SU-DHL-6 (cell line): ENCODE measurements at regions not wholly inside any gene's neighbourhood (a gene's known extent, or its start where the extent isn't known, plus 50 kb on each side); places are given as distances from the start of the nearest gene placed in this dataset.

Experiments used
- EZH2phosphoT487 ChIP-seq: fragments of 200-600 bp; sonication (generic), shearing (Covaris generic); conservative IDR thresholded peaks from 2 replicates; pipeline ENCODE4 v1.6.1; 2018; ENCODE audit warnings: mild to moderate bottlenecking, antibody characterized with exemption, low read length, moderate library complexity, mixed read lengths
- TF ChIP-seq, protein P1 (sequence below): fragments of 200-600 bp; sonication (generic); IDR thresholded peaks from one replicate; pipeline ENCODE4 v1.5.1; 2017; ENCODE audit warnings: antibody characterized with exemption, mild to moderate bottlenecking, low read length, moderate library complexity; ENCODE audit not compliant: insufficient read depth, poor library complexity, severe bottlenecking

DNA sequence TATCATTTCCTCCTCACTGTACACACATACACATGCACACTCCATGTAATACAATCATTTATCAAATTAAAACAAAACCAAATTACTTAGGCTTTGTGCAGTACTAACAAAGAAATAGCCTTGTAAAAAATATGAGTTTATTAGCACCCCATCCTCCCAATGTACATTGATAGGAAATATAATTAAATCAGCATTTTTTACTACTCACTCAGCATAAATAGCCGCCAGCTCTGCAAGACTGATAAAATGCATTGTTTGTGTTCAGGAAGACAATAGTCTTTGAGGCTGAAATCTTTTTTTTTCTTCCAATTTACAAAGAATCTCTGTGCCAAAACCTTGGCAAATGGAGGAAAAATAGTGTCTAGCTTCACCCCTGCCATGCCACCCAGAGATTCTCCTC lies 497.6 kb upstream of the ADAMTS16 start:
- TF ChIP-seq, protein P1, sequence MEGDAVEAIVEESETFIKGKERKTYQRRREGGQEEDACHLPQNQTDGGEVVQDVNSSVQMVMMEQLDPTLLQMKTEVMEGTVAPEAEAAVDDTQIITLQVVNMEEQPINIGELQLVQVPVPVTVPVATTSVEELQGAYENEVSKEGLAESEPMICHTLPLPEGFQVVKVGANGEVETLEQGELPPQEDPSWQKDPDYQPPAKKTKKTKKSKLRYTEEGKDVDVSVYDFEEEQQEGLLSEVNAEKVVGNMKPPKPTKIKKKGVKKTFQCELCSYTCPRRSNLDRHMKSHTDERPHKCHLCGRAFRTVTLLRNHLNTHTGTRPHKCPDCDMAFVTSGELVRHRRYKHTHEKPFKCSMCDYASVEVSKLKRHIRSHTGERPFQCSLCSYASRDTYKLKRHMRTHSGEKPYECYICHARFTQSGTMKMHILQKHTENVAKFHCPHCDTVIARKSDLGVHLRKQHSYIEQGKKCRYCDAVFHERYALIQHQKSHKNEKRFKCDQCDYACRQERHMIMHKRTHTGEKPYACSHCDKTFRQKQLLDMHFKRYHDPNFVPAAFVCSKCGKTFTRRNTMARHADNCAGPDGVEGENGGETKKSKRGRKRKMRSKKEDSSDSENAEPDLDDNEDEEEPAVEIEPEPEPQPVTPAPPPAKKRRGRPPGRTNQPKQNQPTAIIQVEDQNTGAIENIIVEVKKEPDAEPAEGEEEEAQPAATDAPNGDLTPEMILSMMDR: no peak
- no peak for TF ChIP-seq EZH2phosphoT487
